ENCODE measurements at regions not wholly inside any gene's neighbourhood (a gene's known extent, or its start where the extent isn't known, plus 50 kb on each side); places are given as distances from the start of the nearest gene placed in this dataset.

GRCh38 chr4:19324184-19324583 is 927.5 kb upstream of the SLIT2 start:
- no peaks in the 10 kb centered on the region for H3K36me3 Mint-ChIP-seq
- no peak for DNase-seq
- H3K9me3 Mint-ChIP-seq, result peaks cover 8 to 32% (median 12%) of the 10 kb centered on the region in 6 donors
- no peak overlapping the region for H3K4me3 Mint-ChIP-seq
- H3K27ac Mint-ChIP-seq, result no peak overlapping the region
- H3K4me1 Mint-ChIP-seq, result no peaks in the 10 kb centered on the region
- peaks cover 0 to 2% (median 0%) of the 10 kb centered on the region in 3 donors for H3K27me3 Mint-ChIP-seq (ENCODE audit: low read depth in 3 of 3)

GRCh38 chr4:19319607-19320006 is 932.1 kb upstream of the SLIT2 start:
- Mint-ChIP-seq H3K4me1 (no peaks in the 10 kb centered on the region), H3K27me3 (ENCODE audit: low read depth in 3 of 3) (no peaks in the 10 kb centered on the region), H3K36me3 (peaks cover 0 to 4% (median 0%) of the 10 kb centered on the region in 3 donors), H3K27ac (no peak overlapping the region), H3K9me3 (peaks cover 0 to 37% (median 10%) of the 10 kb centered on the region in 6 donors), H3K4me3 (no peak overlapping the region)
- DNase-seq, result no peak

DNA sequence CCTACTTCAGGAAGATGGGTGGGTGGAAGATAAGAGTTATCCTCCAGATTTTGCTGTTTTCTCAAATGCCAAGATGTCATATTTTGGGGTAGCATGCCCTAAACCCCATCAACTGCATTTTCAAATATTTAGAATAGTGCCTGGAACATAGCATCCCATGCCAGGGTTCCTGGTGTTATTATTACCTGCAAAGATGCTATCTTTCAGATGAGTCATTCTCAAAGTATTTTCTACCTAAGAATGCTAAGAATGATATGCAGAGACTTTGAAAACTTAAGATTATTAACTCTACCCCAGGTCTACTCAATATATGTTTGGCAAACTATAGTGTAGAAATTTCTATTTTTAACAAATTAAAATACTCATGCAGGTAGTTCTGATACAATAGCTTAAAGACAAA is 934.3 kb upstream of the SLIT2 start:
- H3K4me1 Mint-ChIP-seq, result no peaks in the 10 kb centered on the region
- H3K9me3 Mint-ChIP-seq, result peaks cover under 1 to 27% (median 10%) of the 10 kb centered on the region in 6 donors
- peaks cover 0 to 4% (median 0%) of the 10 kb centered on the region in 3 donors for H3K36me3 Mint-ChIP-seq
- H3K27ac Mint-ChIP-seq, result no peak overlapping the region
- no peaks in the 10 kb centered on the region for H3K27me3 Mint-ChIP-seq (ENCODE audit: low read depth in 3 of 3)
- no peak overlapping the region for H3K4me3 Mint-ChIP-seq
- DNase-seq, result no peak

GRCh38 chr4:19314116-19314515 is 937.6 kb upstream of the SLIT2 start:
- Mint-ChIP-seq H3K4me3 (no peak overlapping the region), H3K36me3 (peaks cover 0 to 4% (median 0%) of the 10 kb centered on the region in 3 donors), H3K27ac (no peak overlapping the region), H3K9me3 (peaks cover 10 to 39% (median 15%) of the 10 kb centered on the region in 6 donors), H3K27me3 (ENCODE audit: low read depth in 3 of 3) (no peaks in the 10 kb centered on the region), H3K4me1 (no peaks in the 10 kb centered on the region)
- DNase-seq, result no peak

DNA sequence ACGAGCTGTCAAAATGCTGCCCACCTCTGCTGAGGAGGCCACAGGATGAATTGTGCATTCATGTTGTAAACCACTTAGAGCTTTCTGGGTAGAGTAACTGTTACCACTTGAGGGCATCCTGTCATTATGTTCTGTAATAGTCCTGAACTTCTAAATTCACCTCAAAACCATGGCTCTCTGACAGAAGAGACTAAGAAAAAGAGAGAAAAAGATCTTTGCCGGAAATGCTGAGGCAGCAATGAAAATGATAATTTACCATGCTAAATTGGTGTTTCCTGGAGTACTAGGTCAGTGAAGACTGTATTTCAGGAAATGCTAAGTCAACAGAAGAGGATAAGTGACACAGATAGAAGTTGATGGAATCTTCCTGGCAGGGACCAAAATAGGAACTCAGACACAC is 942.3 kb upstream of the SLIT2 start:
- H3K27me3 Mint-ChIP-seq (ENCODE audit: low read depth in 3 of 3), result no peaks in the 10 kb centered on the region
- DNase-seq, result no peak
- H3K4me1 Mint-ChIP-seq, result no peaks in the 10 kb centered on the region
- no peaks in the 10 kb centered on the region for H3K36me3 Mint-ChIP-seq
- no peak overlapping the region for H3K4me3 Mint-ChIP-seq
- peaks cover 15 to 49% (median 24%) of the 10 kb centered on the region in 6 donors for H3K9me3 Mint-ChIP-seq
- H3K27ac Mint-ChIP-seq, result no peak overlapping the region

GRCh38 chr4:19304028-19304427 is 947.7 kb upstream of the SLIT2 start:
- peaks cover 5 to 50% (median 15%) of the 10 kb centered on the region in 6 donors for H3K9me3 Mint-ChIP-seq
- H3K4me1 Mint-ChIP-seq, result no peaks in the 10 kb centered on the region
- no peak overlapping the region for H3K27ac Mint-ChIP-seq
- no peak for DNase-seq
- no peaks in the 10 kb centered on the region for H3K36me3 Mint-ChIP-seq
- H3K4me3 Mint-ChIP-seq, result no peak overlapping the region
- H3K27me3 Mint-ChIP-seq (ENCODE audit: low read depth in 3 of 3), result peaks cover 0 to 1% (median 0%) of the 10 kb centered on the region in 3 donors

- no peak for DNase-seq
- no peaks in the 10 kb centered on the region for H3K36me3 Mint-ChIP-seq
- no peaks in the 10 kb centered on the region for H3K4me1 Mint-ChIP-seq
- H3K27ac Mint-ChIP-seq, result no peak overlapping the region
- no peak overlapping the region for H3K4me3 Mint-ChIP-seq
- peaks cover 0 to 1% (median 0%) of the 10 kb centered on the region in 3 donors for H3K27me3 Mint-ChIP-seq (ENCODE audit: low read depth in 3 of 3)
- H3K9me3 Mint-ChIP-seq, result peaks cover 8 to 43% (median 17%) of the 10 kb centered on the region in 6 donors
Observed at GRCh38 chr4:19301527-19301926, 950.2 kb upstream of the SLIT2 start.

GRCh38 chr4:19300213-19300612 is 951.5 kb upstream of the SLIT2 start:
- H3K9me3 Mint-ChIP-seq, result peaks cover 3 to 41% (median 17%) of the 10 kb centered on the region in 6 donors
- DNase-seq, result no peak
- H3K36me3 Mint-ChIP-seq, result no peaks in the 10 kb centered on the region
- H3K4me1 Mint-ChIP-seq, result no peaks in the 10 kb centered on the region
- H3K27me3 Mint-ChIP-seq (ENCODE audit: low read depth in 3 of 3), result peaks cover 0 to 1% (median 0%) of the 10 kb centered on the region in 3 donors
- no peak overlapping the region for H3K4me3 Mint-ChIP-seq
- H3K27ac Mint-ChIP-seq, result no peak overlapping the region

DNA sequence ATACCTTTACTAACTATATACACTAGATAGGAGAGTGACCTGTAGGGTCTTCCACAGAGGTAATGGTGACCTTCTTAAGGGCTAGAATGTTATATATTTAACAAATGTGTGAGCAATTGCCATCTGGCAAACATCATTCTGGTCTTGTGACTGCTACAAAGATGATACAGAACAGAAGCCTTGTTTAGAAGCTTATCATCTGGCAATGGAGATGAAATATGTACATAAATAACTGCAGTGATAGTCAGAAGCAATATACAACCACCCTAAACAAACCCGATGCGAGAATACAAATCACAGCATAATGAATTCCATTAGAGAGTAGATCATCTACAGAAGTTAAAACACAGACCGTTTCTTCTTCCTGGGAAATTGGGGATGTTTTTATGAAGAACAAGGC is 952.7 kb upstream of the SLIT2 start:
- H3K27me3 Mint-ChIP-seq (ENCODE audit: low read depth in 3 of 3), result peaks cover 0 to 1% (median 0%) of the 10 kb centered on the region in 3 donors
- peaks cover 7 to 51% (median 27%) of the 10 kb centered on the region in 6 donors for H3K9me3 Mint-ChIP-seq
- no peak for DNase-seq
- no peaks in the 10 kb centered on the region for H3K36me3 Mint-ChIP-seq
- no peaks in the 10 kb centered on the region for H3K4me1 Mint-ChIP-seq
- no peak overlapping the region for H3K4me3 Mint-ChIP-seq
- H3K27ac Mint-ChIP-seq, result no peak overlapping the region

DNA sequence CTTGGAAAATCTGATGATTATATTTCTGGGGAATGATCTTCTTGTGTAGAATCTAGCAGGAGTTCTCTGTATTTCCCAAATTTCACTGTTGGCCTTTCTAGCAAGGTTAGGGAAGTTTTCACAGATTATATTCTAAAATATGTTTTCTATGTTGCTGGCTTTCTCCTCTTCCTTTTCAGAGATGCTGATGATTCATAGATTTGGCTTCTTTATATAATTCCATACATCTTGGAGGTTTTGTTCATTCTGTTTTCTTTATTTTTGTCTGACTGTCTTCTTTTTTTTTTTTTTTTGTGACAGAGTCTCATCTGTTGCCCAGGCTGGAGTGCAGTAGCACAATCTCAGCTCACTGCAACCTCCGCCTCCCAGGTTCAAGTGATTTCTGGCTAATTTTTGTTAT is 957.9 kb upstream of the SLIT2 start:
- peaks cover 25 to 81% (median 55%) of the 10 kb centered on the region in 6 donors for H3K9me3 Mint-ChIP-seq
- H3K36me3 Mint-ChIP-seq, result peaks cover 0 to 9% (median 0%) of the 10 kb centered on the region in 3 donors
- no peak overlapping the region for H3K27ac Mint-ChIP-seq
- H3K4me3 Mint-ChIP-seq, result no peak overlapping the region
- no peaks in the 10 kb centered on the region for H3K4me1 Mint-ChIP-seq
- no peaks in the 10 kb centered on the region for H3K27me3 Mint-ChIP-seq (ENCODE audit: low read depth in 3 of 3)
- no peak for DNase-seq

- Mint-ChIP-seq H3K9me3 (peaks cover 25 to 81% (median 53%) of the 10 kb centered on the region in 6 donors), H3K4me3 (no peak overlapping the region), H3K36me3 (peaks cover 0 to 9% (median 0%) of the 10 kb centered on the region in 3 donors), H3K27ac (no peak overlapping the region), H3K27me3 (ENCODE audit: low read depth in 3 of 3) (no peaks in the 10 kb centered on the region), H3K4me1 (no peaks in the 10 kb centered on the region)
- no peak for DNase-seq
Observed at GRCh38 chr4:19293080-19293479, 958.6 kb upstream of the SLIT2 start.

- H3K9me3 Mint-ChIP-seq, result peaks cover 16 to 47% (median 35%) of the 10 kb centered on the region in 6 donors
- H3K4me1 Mint-ChIP-seq, result no peaks in the 10 kb centered on the region
- H3K27ac Mint-ChIP-seq, result no peak overlapping the region
- no peak for DNase-seq
- H3K36me3 Mint-ChIP-seq, result peaks cover 0 to 4% (median 0%) of the 10 kb centered on the region in 3 donors
- H3K4me3 Mint-ChIP-seq, result no peak overlapping the region
- H3K27me3 Mint-ChIP-seq (ENCODE audit: low read depth in 3 of 3), result no peaks in the 10 kb centered on the region
Observed at GRCh38 chr4:19286924-19287323, 964.8 kb upstream of the SLIT2 start.

DNA sequence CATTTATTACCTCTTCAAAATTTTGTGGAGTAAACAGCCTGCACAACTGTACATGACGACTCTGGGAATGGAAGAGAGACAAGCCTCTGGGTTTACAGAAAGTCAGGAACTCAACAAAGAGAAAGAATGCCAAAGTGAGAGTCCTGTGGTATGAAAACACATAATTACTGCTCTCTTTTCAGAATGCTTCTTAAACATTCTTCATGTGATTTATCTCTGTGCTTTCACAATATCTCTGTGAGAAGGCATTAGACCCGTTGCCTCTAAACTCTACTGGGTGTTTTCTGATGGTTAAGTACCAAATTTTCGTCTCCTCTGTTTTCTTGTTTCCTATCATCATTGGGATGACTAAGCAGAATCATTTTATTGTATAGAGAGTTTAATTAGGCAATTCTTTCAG is 966.6 kb upstream of the SLIT2 start:
- Mint-ChIP-seq H3K4me3 (no peak overlapping the region), H3K9me3 (peaks cover 16 to 47% (median 34%) of the 10 kb centered on the region in 6 donors), H3K4me1 (no peaks in the 10 kb centered on the region), H3K36me3 (no peaks in the 10 kb centered on the region), H3K27ac (no peak overlapping the region), H3K27me3 (ENCODE audit: low read depth in 3 of 3) (no peaks in the 10 kb centered on the region)
- no peak for DNase-seq

DNA sequence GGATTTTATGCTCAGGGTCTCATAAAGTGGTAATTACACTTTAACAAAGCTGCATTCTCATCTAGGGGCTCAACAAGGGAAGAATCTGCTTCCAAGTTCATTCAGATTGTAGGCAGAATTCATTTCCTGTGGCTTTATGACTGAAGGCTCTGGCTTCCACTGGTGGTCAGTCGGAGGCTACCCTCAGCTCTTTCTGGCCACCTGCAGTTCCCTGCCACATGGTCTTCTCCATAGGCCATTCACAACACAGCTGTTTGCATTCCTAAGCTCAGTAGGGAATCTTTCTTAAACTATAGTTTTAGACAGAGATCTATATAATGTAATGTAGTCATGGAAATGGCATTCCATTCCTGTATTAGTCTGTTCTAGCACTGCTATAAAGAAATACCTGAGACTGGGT is 973.0 kb upstream of the SLIT2 start:
- Mint-ChIP-seq H3K4me3 (no peak overlapping the region), H3K36me3 (peaks cover 0 to 3% (median 0%) of the 10 kb centered on the region in 3 donors), H3K4me1 (no peaks in the 10 kb centered on the region), H3K9me3 (peaks cover 20 to 47% (median 33%) of the 10 kb centered on the region in 6 donors), H3K27me3 (ENCODE audit: low read depth in 3 of 3) (no peaks in the 10 kb centered on the region), H3K27ac (no peak overlapping the region)
- no peak for DNase-seq

- no peaks in the 10 kb centered on the region for H3K27me3 Mint-ChIP-seq (ENCODE audit: low read depth in 3 of 3)
- no peak overlapping the region for H3K4me3 Mint-ChIP-seq
- peaks cover 9 to 56% (median 22%) of the 10 kb centered on the region in 6 donors for H3K9me3 Mint-ChIP-seq
- no peaks in the 10 kb centered on the region for H3K4me1 Mint-ChIP-seq
- H3K27ac Mint-ChIP-seq, result no peak overlapping the region
- DNase-seq, result no peak
- peaks cover 0 to 9% (median 8%) of the 10 kb centered on the region in 3 donors for H3K36me3 Mint-ChIP-seq
Observed at GRCh38 chr4:19266566-19266965, 985.1 kb upstream of the SLIT2 start.

All from immature natural killer cell (primary cell).